Dendritic cell treated with granulocyte-macrophage colony-stimulating factor and Interleukin-4, amounts not matched to agents 40 ng/mL and 50 ng/mL, for 4 days (primary cell): ENCODE measurements at regions not wholly inside any gene's neighbourhood (a gene's known extent, or its start where the extent isn't known, plus 50 kb on each side); places are given as distances from the start of the nearest gene placed in this dataset.

Source experiments
- H3K27ac Mint-ChIP-seq: one replicate; pipeline ENCODE4 v1.8.0; 2022; ENCODE audit warnings: mild to moderate bottlenecking, mixed read lengths
- H3K27me3 Mint-ChIP-seq: one replicate; pipeline ENCODE4 v1.8.0; 2022; ENCODE audit warnings: mild to moderate bottlenecking, mixed read lengths
- H3K36me3 Mint-ChIP-seq: one replicate; pipeline ENCODE4 v1.8.0; 2022; ENCODE audit warnings: low read depth, mixed read lengths
- H3K4me1 Mint-ChIP-seq: one replicate; pipeline ENCODE4 v1.8.0; 2022; ENCODE audit warnings: low read depth, mixed read lengths
- H3K4me3 Mint-ChIP-seq: one replicate; pipeline ENCODE4 v1.8.0; 2022; ENCODE audit warnings: mild to moderate bottlenecking, moderate library complexity, mixed read lengths
- H3K9me3 Mint-ChIP-seq: one replicate; pipeline ENCODE4 v1.8.0; 2022; ENCODE audit warnings: mixed read lengths
- intact Hi-C: fragments of 100-400 bp; cut with micrococcal nuclease; formaldehyde crosslinking; loops from one replicate; pipeline ENCODE4 v1.15.0; 2022

DNA sequence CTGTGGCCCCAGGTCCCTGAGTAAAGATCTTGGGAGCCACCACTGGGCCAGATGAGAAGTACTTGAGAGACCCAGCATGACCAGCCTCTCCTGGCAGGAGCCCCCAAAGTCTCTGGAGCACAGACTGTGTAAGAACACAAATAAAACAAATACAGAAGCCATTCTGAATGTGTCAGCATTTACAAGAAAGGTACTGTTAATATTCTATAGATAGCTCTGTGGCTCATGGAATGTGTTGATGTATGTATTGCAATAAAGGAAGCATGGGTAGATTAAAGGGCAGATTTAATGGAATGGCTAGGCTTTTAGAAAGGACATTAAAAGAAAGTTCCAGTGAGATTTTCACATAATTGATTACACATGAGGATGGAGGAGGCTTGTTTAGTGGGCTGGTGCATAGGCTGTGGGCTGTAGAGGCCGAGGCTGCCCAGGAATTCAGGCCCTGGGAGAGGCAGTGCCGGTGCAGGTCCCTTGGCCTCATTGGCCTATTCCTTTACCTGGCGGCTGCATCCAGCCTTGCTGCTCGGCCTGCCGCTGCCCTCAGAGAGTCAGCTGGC lies 127.7 kb upstream of the DLX2 start:
- Mint-ChIP-seq H3K4me3 (no peak overlapping the region), H3K4me1 (peaks cover 27% of the 10 kb centered on the region), H3K27ac (no peak overlapping the region), H3K9me3 (no peaks in the 10 kb centered on the region), H3K36me3 (no peaks in the 10 kb centered on the region), H3K27me3 (peaks cover 33% of the 10 kb centered on the region)
- intact Hi-C loops, result no loop called here

DNA sequence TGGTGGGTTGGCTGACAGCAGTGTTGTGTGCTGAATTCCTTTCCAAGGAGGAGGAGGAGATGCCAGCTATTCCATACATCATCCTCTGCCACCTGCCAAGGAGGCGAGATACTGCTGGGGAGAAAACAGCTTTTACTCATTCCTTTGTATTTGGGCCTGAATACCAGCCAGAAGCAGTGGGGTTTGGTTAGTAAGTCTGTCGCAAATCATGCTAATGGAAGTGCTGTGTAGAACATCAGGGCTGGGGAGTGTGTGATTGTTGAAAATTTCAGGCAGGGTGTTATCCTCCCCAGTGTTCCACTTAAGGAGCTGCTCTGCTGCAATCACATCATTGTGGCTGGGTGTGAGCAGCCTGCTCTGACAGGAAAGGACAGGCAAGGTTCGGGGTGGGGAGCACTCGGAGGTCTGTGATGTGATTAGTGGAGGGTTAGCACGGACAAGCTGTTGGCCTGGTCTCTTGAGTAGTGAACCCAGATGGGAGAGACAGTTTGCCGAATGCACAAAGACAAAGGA lies 128.2 kb upstream of the DLX2 start:
- H3K36me3 Mint-ChIP-seq, result no peaks in the 10 kb centered on the region
- peaks cover 34% of the 10 kb centered on the region for H3K27me3 Mint-ChIP-seq
- no peaks in the 10 kb centered on the region for H3K9me3 Mint-ChIP-seq
- H3K4me3 Mint-ChIP-seq, result no peak overlapping the region
- H3K27ac Mint-ChIP-seq, result no peak overlapping the region
- peaks cover 23% of the 10 kb centered on the region for H3K4me1 Mint-ChIP-seq
- intact Hi-C loops, result no loop called here

DNA sequence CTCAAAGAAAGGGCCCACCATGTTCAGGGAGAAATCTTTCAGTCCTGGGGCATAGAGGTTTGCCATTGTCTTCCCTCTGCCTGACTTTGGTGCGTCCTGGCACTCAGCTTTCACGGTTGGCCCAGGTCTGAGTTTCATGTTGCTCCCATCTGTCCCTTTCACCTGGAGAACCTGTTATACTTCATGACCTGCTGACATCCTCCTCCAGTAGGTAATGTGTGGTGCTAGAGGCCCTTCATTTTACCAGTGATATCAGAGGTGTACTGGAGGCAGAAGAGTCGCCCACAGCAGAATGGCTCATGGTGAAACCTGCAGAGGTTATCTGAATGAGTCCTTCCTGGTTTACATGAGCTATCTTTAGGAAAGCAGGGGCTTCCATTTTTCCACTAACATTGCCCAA lies 128.8 kb upstream of the DLX2 start:
- Mint-ChIP-seq H3K4me3 (no peak overlapping the region), H3K27me3 (peaks cover 38% of the 10 kb centered on the region), H3K36me3 (no peaks in the 10 kb centered on the region), H3K9me3 (no peaks in the 10 kb centered on the region), H3K27ac (no peak overlapping the region), H3K4me1 (peaks cover 23% of the 10 kb centered on the region)
- intact Hi-C loops, result no loop called here

DNA sequence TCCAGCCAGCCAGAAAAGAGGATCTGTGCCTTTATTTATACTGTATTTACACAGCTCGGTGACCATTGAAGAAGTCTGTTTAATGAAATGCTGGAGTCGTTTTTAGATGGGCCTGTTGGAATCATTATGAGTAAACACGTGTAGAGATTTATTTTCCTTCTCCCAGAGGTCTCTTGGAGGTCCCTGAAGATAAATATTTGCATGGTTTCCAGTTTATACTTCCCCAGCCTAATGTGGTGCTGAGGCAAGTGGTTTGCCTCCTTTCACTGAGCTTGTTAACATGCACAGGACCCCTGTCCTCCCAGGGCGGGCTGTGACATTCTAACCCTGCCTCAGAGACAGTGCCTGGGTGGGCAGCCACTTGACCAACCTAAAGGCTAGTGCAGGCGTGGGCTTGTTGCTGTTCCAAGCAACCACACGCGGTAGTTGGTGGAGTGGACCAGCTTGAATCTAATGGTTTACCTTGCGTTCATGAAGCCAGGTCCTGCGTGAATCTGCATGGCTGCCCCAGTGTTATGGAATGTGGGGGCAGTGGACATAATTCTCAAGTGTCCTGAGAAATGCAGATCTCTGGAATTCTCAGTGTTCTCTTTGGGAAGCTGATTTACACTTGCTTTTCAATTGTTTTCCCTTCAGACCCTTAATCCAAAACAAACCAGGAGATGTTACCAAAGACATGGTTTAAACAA lies 130.2 kb upstream of the DLX2 start:
- intact Hi-C loops, result no loop called here
- Mint-ChIP-seq H3K9me3 (no peaks in the 10 kb centered on the region), H3K4me1 (peaks cover 26% of the 10 kb centered on the region), H3K27ac (no peak overlapping the region), H3K27me3 (peaks cover 39% of the 10 kb centered on the region), H3K36me3 (no peaks in the 10 kb centered on the region), H3K4me3 (no peak overlapping the region)

DNA sequence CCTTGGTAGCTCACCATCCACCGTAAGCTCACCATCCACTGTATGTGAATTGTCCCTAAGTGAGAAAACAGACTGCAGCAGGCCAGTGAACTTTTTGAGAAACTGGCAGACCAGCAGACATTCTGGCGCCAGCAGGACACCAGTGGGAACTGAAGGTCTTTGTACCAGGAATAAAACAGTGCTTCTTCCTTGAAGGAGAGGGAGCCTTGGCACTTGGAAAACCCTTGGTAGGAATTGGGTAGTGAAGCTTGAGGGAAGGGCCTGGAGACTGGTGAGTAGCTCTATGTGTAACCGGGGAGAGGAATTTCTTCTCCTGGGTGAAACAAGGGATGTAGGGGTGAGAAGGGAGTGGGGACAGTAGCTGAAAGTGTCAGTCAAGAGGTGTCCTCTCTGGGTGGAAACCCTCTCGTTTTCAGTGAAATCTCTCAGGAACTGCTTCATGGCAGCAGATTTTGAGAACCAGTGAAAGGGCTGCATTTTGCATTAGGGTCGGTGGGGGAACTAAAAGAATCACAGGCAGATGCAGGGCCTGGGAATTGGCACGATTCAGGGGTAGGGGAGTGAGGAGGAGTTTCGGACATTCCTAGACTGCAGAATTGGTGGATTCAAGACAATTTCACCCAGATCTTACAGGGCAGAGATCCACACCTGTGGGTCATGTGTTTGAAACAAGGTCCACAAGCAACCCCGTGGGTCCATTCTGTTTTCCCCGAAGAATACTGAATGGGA lies 131.5 kb upstream of the DLX2 start:
- no peaks in the 10 kb centered on the region for H3K9me3 Mint-ChIP-seq
- H3K4me3 Mint-ChIP-seq, result peak overlapping the region; percentile 71
- intact Hi-C loops, result no loop called here
- peaks cover 36% of the 10 kb centered on the region for H3K27me3 Mint-ChIP-seq
- H3K36me3 Mint-ChIP-seq, result no peaks in the 10 kb centered on the region
- H3K27ac Mint-ChIP-seq, result no peak overlapping the region
- peaks cover 29% of the 10 kb centered on the region for H3K4me1 Mint-ChIP-seq

DNA sequence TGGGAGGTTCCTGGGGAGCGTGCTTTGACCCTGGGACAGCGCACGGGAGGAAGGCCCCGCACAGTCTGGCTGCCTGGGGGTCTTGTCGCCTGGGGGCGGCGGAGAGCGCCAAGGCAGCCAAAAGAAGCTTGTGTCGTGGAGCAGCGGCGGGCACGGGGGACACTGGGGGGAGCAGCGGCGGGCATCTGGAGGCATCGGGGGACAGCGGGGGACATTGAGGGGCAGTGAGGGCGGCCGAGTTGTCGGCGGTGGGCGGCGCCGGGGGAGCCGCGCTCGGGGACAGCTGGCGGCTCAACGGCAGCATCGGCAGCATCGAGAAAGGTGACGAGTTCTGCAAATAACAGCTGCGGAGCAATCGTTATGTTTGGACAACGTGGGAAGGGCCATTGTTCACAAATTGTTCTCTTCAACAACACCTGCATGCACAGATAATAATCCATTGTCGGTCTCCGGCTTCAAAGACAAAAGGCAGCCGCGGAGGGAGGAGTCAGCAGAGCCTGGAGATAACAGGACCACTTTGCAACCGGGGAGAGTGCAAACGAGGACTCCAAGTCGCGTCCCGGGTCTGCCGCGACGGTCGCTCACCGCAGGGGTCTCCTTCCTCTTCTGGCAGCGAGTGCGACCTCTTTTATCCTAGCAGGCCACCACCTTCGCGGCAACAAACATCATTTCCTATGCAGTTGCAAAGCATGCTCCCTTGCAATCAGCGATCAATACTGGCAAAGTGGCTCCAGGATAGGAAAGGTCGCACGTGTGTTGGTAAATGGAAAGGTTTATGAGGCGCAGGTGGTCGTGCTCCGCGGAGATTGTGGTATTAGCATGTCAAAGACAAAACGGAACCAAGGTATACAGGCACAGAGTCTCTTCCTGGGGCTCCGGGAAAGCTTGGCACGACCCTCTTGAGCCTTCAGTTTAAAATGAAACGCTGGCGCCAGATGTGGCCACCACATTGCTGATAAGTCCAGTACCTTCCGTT lies 132.3 kb upstream of the DLX2 start:
- peaks cover 33% of the 10 kb centered on the region for H3K27me3 Mint-ChIP-seq
- no peaks in the 10 kb centered on the region for H3K9me3 Mint-ChIP-seq
- H3K36me3 Mint-ChIP-seq, result no peaks in the 10 kb centered on the region
- peak overlapping the region; percentile 71 for H3K4me3 Mint-ChIP-seq
- peaks cover 29% of the 10 kb centered on the region for H3K4me1 Mint-ChIP-seq
- intact Hi-C loops, result no loop called here
- H3K27ac Mint-ChIP-seq, result no peak overlapping the region

DNA sequence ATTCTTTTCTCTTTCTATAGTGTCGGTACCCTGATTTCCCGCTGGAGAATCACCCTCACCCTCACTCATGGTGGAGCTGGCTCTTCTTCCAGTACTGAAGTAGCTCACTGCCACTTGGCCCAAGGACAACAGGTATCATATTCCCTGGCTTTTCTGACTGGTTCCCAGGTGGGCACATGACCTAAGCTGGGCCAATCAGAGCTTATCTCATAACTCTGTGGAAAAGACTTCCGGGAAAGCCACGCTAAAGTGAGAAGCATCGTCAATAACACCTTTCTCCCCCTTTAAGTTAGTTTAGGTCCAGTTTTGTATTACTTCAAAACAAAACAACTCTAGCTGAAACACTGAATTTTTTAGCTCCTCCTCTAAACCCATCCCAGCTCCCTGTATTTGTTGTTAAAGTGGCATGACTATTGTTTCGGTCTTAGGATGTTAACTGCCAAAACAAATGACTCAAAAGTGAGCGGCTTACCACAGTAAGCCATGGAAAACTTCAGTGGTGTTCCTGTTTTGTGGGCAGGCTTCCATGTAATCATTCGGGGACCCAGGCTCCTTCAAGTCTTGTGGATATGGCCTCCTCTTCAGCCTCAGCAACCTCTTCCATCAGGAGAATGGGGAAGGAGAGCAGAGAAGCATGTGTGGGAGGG lies 137.4 kb upstream of the DLX2 start:
- Mint-ChIP-seq H3K27me3 (peaks cover 12% of the 10 kb centered on the region), H3K36me3 (no peaks in the 10 kb centered on the region)

DNA sequence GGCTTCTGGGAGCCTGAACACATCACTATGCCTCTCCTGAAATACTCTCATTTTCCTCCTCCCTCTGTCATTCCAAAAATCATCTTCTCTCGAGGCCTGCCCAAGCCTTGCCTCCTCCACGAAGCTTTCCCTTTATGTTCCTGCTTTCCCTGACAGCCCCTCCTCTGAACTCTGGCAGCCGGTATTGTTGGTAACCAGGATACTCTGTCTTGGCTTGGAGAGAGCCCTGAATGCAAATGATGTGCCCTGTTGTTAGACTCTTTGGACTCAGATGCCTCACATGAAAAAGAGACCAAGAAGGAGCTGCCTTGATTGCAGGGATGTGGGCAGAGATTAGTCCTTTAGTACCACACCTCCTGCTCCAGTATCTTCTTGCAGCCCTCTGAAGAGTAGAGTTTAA lies 138.5 kb upstream of the DLX2 start:
- peaks cover 13% of the 10 kb centered on the region for H3K4me1 Mint-ChIP-seq
- intact Hi-C loops, result no loop called here
- peaks cover under 1% of the 10 kb centered on the region for H3K9me3 Mint-ChIP-seq
- no peak overlapping the region for H3K27ac Mint-ChIP-seq
- peaks cover 5% of the 10 kb centered on the region for H3K27me3 Mint-ChIP-seq
- no peaks in the 10 kb centered on the region for H3K36me3 Mint-ChIP-seq
- no peak overlapping the region for H3K4me3 Mint-ChIP-seq

More for the DNA sequence above, 137.4 kb upstream of the DLX2 start:
- H3K4me3 Mint-ChIP-seq, result no peak overlapping the region
- no peak overlapping the region for H3K27ac Mint-ChIP-seq
- H3K4me1 Mint-ChIP-seq, result peaks cover 18% of the 10 kb centered on the region
- H3K9me3 Mint-ChIP-seq, result no peaks in the 10 kb centered on the region
- intact Hi-C loops, result no loop called here

DNA sequence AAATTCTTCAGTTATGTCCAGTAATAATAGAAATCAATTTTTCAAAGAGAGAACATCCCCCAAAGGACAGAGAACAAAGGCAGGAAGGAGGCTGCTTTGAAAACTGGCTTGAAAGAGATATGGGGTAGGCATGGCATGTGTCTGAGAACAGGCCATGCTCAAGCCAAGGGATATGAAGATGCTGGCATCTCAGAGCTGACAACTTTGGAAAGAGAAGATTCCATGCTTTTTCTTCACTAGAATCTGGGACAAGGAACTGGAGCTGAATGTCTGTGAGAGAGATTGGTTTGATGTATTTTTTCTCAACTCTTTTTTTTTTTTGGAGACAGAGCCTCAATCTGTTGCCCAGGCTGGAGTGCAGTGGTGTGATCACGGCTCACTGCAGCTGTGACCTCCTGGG lies 139.8 kb upstream of the DLX2 start:
- H3K4me1 Mint-ChIP-seq, result peaks cover 23% of the 10 kb centered on the region
- peaks cover 1% of the 10 kb centered on the region for H3K27me3 Mint-ChIP-seq
- no peak overlapping the region for H3K4me3 Mint-ChIP-seq
- no peak overlapping the region for H3K27ac Mint-ChIP-seq
- peaks cover 10% of the 10 kb centered on the region for H3K36me3 Mint-ChIP-seq
- H3K9me3 Mint-ChIP-seq, result peaks cover 13% of the 10 kb centered on the region
- intact Hi-C loops, result no loop called here

DNA sequence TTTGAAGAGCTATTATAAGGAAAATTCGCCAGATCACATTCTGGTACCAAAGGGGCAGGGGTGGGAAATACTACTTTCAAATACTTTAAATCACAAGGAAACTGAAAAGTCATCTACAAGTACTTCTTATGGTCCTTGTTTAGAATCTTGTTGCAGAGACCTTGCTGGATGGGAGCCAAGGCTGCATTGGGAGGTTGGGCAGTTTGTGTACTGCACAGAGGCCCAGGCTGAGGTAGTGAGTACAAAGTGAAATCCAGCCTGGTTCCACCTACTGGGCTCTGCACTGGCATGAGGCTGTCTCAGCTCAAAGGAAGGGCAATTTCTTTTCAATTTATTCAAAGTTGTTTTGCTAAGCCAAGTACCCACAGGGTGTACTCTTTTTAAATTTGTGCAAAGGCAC lies 140.3 kb upstream of the DLX2 start:
- Mint-ChIP-seq H3K4me1 (peaks cover 19% of the 10 kb centered on the region), H3K4me3 (no peak overlapping the region), H3K36me3 (peaks cover 10% of the 10 kb centered on the region), H3K9me3 (peaks cover 18% of the 10 kb centered on the region), H3K27me3 (peaks cover 1% of the 10 kb centered on the region), H3K27ac (no peak overlapping the region)
- intact Hi-C loops, result no loop called here

DNA sequence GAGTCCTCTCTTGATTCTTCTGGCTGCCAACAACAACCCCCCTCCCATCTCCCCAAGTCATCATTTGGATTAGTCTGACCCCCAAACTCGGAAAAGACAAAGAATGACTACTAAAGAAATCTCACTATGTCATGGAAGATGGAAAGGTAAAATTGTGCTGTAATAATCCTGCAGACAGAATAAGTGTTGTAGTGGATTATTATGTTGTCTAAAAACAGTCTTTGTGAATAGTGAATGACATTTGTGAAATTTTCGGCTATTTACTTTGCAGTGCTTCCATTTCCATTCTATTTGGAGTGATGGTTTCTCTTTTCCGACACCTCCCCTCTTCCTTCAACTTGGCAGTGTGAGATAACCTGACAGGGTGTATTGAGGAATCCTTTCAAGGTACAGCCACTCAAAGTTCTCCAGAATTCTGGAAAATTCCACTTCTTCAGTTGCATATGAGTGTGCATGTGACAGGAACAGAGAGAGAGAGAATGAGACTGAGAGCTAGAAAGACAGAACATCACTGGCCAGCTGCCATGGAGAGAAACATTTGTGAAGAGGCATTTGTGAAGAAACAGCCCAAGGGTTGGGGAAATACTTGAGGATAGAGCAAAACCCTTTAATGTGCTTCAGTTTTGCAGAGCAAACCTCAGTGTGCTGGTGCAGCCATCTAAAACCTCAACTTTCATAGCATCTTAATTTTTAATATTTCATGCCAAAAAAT lies 141.9 kb upstream of the DLX2 start:
- H3K4me1 Mint-ChIP-seq, result peaks cover 17% of the 10 kb centered on the region
- peaks cover 10% of the 10 kb centered on the region for H3K36me3 Mint-ChIP-seq
- no peak overlapping the region for H3K4me3 Mint-ChIP-seq
- H3K27ac Mint-ChIP-seq, result no peak overlapping the region
- H3K27me3 Mint-ChIP-seq, result peaks cover 2% of the 10 kb centered on the region
- intact Hi-C loops, result no loop called here
- peaks cover 18% of the 10 kb centered on the region for H3K9me3 Mint-ChIP-seq

DNA sequence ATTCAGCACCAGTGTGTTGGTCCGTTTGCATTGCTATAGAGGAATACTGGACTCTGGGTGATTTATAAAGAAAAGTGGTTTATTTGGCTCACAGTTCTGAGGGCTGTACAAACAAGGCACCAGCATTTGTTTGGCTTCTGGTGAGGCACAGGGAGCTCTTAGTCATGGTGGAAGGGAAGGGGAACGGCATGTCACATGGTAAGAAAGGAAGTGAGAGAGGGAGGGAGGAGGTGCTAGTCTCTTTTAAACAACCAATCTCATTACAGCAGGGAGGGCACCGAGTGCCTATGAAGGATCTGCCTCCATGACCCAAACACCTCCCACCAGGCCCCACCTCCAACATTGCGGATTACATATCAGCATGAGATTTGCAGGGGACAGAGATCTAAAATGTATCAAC lies 143.9 kb upstream of the DLX2 start:
- H3K36me3 Mint-ChIP-seq, result peaks cover 10% of the 10 kb centered on the region
- peaks cover 18% of the 10 kb centered on the region for H3K9me3 Mint-ChIP-seq
- H3K27ac Mint-ChIP-seq, result no peak overlapping the region
- peaks cover 37% of the 10 kb centered on the region for H3K4me1 Mint-ChIP-seq
- H3K4me3 Mint-ChIP-seq, result no peak overlapping the region
- peaks cover 2% of the 10 kb centered on the region for H3K27me3 Mint-ChIP-seq
- intact Hi-C loops, result no loop called here

DNA sequence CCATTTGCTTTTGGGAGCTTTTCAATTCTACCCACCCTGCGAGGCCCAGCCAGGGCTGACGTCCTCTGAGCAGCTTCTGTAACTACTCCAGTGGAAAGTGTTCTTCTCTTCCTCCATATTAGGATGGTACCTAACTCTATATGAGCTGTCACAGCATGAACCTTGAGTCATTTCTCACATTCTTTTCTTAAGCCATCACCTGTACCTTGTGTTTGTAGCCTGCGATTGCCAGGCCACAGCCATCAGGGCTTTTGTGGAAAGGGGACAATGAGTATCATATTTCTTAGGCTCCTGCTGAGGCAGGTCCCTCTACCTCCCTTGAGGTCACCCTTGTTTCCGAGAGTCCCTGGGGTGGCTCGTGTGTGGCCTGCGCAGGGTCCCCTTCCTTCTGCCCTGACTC lies 144.5 kb upstream of the DLX2 start:
- Mint-ChIP-seq H3K4me3 (no peak overlapping the region), H3K4me1 (peaks cover 42% of the 10 kb centered on the region), H3K27ac (no peak overlapping the region), H3K36me3 (peaks cover 10% of the 10 kb centered on the region), H3K9me3 (peaks cover 18% of the 10 kb centered on the region), H3K27me3 (peaks cover 2% of the 10 kb centered on the region)
- intact Hi-C loops, result no loop called here
